Uterus (tissue), 3 donors: ENCODE measurements at regions not wholly inside any gene's neighbourhood (a gene's known extent, or its start where the extent isn't known, plus 50 kb on each side); places are given as distances from the start of the nearest gene placed in this dataset.

Experiments
- DNase-seq, 2 donors: peaks; one replicate each; pipeline ENCODE4 v3.0.0-alpha.2; 2019 to 2020
- H3K27ac ChIP-seq, 2 donors: fragments of 200-600 bp; sonication (generic); 1 replicate in 1 of 2; 2 replicates in 1 of 2; pipeline ENCODE4 v1.5.1; 2016 to 2018
- H3K27me3 ChIP-seq, 2 donors: fragments of 200-600 bp; sonication (generic); one replicate each; pipeline ENCODE4 v1.5.1; 2018 to 2019; ENCODE audit warnings: control low read depth in 1 of 2
- H3K36me3 ChIP-seq, 2 donors: fragments of 200-600 bp; sonication (generic); one replicate each; pipeline ENCODE4 v1.5.1; 2019; ENCODE audit warnings: control low read depth in 1 of 2
- H3K4me1 ChIP-seq, 2 donors: fragments of 200-600 bp; sonication (generic); one replicate each; pipeline ENCODE4 v1.5.1; 2018 to 2019; ENCODE audit warnings: control low read depth in 1 of 2
- H3K4me3 ChIP-seq, 2 donors: fragments of 200-600 bp; sonication (generic); 1 replicate in 1 of 2; 2 replicates in 1 of 2; pipeline ENCODE4 v1.5.1; 2018 to 2019; ENCODE audit warnings: mild to moderate bottlenecking in 1 of 2
- H3K9me3 ChIP-seq, 2 donors: fragments of 200-600 bp; sonication (generic); one replicate each; pipeline ENCODE4 v1.5.1; 2019; ENCODE audit warnings: control low read depth in 1 of 2
- CTCF ChIP-seq, 4 experiments: fragments of 200-600 bp in 2 of 4; fragments of 450-650 bp in 2 of 4; sonication (generic) in 2 of 4; IDR thresholded peaks; one replicate each; pipeline ENCODE4 v1.5.1; 2016 to 2019; ENCODE audit warnings: antibody characterized with exemption in 4 of 4, mild to moderate bottlenecking in 2 of 4, moderate library complexity in 1 of 4
- POLR2A ChIP-seq, 2 donors: fragments of 450-650 bp; IDR thresholded peaks; one replicate each; pipeline ENCODE4 v1.6.1; 2016; ENCODE audit warnings: antibody characterized with exemption in 2 of 2, mild to moderate bottlenecking in 1 of 2, moderate library complexity in 1 of 2
- intact Hi-C: fragments of 100-400 bp; cut with DNase I; formaldehyde crosslinking; loops from one replicate; pipeline ENCODE4 v1.15.1; 2023; ENCODE audit warnings: low total_unique reads
- donor health status: DM: yes; HTN: yes; CAD: no.

- H3K9me3 ChIP-seq: no peaks in the 10 kb centered on the region
- no peaks in the 10 kb centered on the region for H3K36me3 ChIP-seq
- TF ChIP-seq POLR2A (IDR thresholded peaks at IDR 0.05) (no peak), CTCF (IDR thresholded peaks at IDR 0.05) (no peak)
- no peak for DNase-seq
- no peaks in the 10 kb centered on the region for H3K4me1 ChIP-seq
- H3K4me3 ChIP-seq: no peak overlapping the region
- no peak overlapping the region for H3K27ac ChIP-seq
- no peaks in the 10 kb centered on the region for H3K27me3 ChIP-seq
- intact Hi-C loops: no loop called here
These were observed 58.3 kb upstream of the LHFPL2 start for GRCh38 chr5:78706825-78707224.

- TF ChIP-seq CTCF (IDR thresholded peaks at IDR 0.05): no peak
- no peak for TF ChIP-seq POLR2A (IDR thresholded peaks at IDR 0.05)
- H3K27ac ChIP-seq: no peak overlapping the region
- no peaks in the 10 kb centered on the region for H3K27me3 ChIP-seq
- no peaks in the 10 kb centered on the region for H3K36me3 ChIP-seq
- no peaks in the 10 kb centered on the region for H3K4me1 ChIP-seq
- DNase-seq: no peak
- intact Hi-C loops: no loop called here
- H3K9me3 ChIP-seq: no peaks in the 10 kb centered on the region
- no peak overlapping the region for H3K4me3 ChIP-seq
These were observed 57.8 kb upstream of the LHFPL2 start for GRCh38 chr5:78706381-78706780.

- H3K27me3 ChIP-seq: no peaks in the 10 kb centered on the region
- TF ChIP-seq CTCF (IDR thresholded peaks at IDR 0.05) (no peak), POLR2A (IDR thresholded peaks at IDR 0.05) (no peak)
- DNase-seq: no peak
- intact Hi-C loops: no loop called here
- H3K27ac ChIP-seq: no peak overlapping the region
- no peaks in the 10 kb centered on the region for H3K4me1 ChIP-seq
- no peak overlapping the region for H3K4me3 ChIP-seq
- H3K9me3 ChIP-seq: no peaks in the 10 kb centered on the region
- no peaks in the 10 kb centered on the region for H3K36me3 ChIP-seq
These were observed 57.3 kb upstream of the LHFPL2 start for GRCh38 chr5:78705826-78706225.

- intact Hi-C loops: no loop called here
- no peak overlapping the region for H3K4me3 ChIP-seq
- TF ChIP-seq POLR2A (IDR thresholded peaks at IDR 0.05): no peak
- no peak overlapping the region for H3K27ac ChIP-seq
- H3K9me3 ChIP-seq: no peaks in the 10 kb centered on the region
- no peaks in the 10 kb centered on the region for H3K27me3 ChIP-seq
- H3K4me1 ChIP-seq: no peaks in the 10 kb centered on the region
- DNase-seq: no peak
- H3K36me3 ChIP-seq: no peaks in the 10 kb centered on the region
These were observed 53.3 kb upstream of the LHFPL2 start for GRCh38 chr5:78701795-78702410.

- no peaks in the 10 kb centered on the region for H3K36me3 ChIP-seq
- no peaks in the 10 kb centered on the region for H3K27me3 ChIP-seq
- no peak for DNase-seq
- no peaks in the 10 kb centered on the region for H3K4me1 ChIP-seq
- intact Hi-C loops: no loop called here
- H3K27ac ChIP-seq: no peak overlapping the region
- H3K9me3 ChIP-seq: no peaks in the 10 kb centered on the region
- no peak overlapping the region for H3K4me3 ChIP-seq
- TF ChIP-seq CTCF (IDR thresholded peaks at IDR 0.05): no peak
- no peak for TF ChIP-seq POLR2A (IDR thresholded peaks at IDR 0.05)
These were observed 51.1 kb upstream of the LHFPL2 start for GRCh38 chr5:78699552-78700153.
